ENCODE measurements at regions not wholly inside any gene's neighbourhood (a gene's known extent, or its start where the extent isn't known, plus 50 kb on each side); places are given as distances from the start of the nearest gene placed in this dataset.

DNA sequence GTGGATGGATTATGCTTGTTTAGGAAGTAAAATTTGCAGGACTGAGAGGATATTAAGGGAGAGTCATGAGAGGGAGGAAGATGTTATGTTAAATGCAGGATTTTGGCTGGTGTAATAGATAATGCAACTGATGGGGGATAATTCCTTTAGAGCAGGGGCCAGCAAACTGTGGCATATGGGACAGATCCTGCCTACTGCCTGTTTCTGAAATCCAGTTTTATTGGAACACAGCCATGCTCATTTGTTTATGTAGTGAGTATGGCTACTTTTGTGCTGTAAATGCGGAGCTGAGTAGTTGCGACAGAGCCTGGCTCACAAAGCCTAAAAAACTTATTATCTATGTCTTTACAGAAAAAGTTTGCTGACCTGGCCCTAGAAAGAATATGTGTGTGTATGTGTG, 66.6 kb upstream of the MPPED2 start:
- DNase-seq: no peak
- Mint-ChIP-seq H3K9me3 (peaks cover 3% of the 10 kb centered on the region), H3K4me3 (no peak overlapping the region), H3K36me3 (ENCODE audit: low read depth) (no peaks in the 10 kb centered on the region), H3K27ac (no peak overlapping the region), H3K27me3 (no peaks in the 10 kb centered on the region), H3K4me1 (no peaks in the 10 kb centered on the region)
- ChIA-PET CTCF (no interaction called here), POLR2A (no interaction called here)

DNA sequence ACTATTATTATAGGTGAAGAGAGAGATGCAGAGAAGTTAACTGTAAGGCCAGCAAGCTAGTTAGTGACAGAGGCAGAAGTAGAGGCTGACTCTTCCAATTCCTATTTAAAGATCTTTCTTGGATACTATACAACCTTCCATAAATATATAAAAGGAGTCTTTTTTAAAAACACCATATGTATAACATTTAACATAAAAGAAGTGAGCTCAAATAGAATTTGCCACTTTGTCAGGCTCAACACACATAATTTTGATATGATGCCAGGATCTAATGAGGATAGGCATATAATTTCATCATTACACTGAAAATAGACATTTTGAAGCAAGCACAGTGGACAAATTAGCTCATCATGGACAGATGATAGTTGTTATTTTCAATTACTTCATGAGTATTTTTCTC, 64.1 kb upstream of the MPPED2 start:
- ChIA-PET POLR2A (no interaction called here), CTCF (no interaction called here)
- Mint-ChIP-seq H3K27ac (no peak overlapping the region), H3K9me3 (peaks cover 2% of the 10 kb centered on the region), H3K4me3 (no peak overlapping the region), H3K36me3 (ENCODE audit: low read depth) (no peaks in the 10 kb centered on the region), H3K27me3 (no peaks in the 10 kb centered on the region), H3K4me1 (no peaks in the 10 kb centered on the region)
- DNase-seq: no peak

Measured in activated CD4-positive, alpha-beta memory T cell treated with anti-CD3 and anti-CD28 coated beads, Interleukin-2, amount 10 ng/mL, durations not matched to agents 7 days and 5 days (primary cell).